OCI-LY1 (cell line): ENCODE measurements at regions not wholly inside any gene's neighbourhood (a gene's known extent, or its start where the extent isn't known, plus 50 kb on each side); places are given as distances from the start of the nearest gene placed in this dataset.

Experiments used
- H2AFZ ChIP-seq: fragments of 200-600 bp; sonication (generic), shearing (Covaris generic); 2 replicates; pipeline ENCODE4 v1.6.0; 2014; ENCODE audit warnings: antibody characterized with exemption, mild to moderate bottlenecking, low read length
- H3F3A ChIP-seq: fragments of 200-600 bp; sonication (generic), shearing (Covaris generic); 2 replicates; pipeline ENCODE4 v1.6.0; 2014; ENCODE audit warnings: mild to moderate bottlenecking, antibody characterized with exemption, low read length, moderate library complexity; ENCODE audit not compliant: insufficient read depth
- H3K27ac ChIP-seq: fragments of 200-600 bp; sonication (generic); 2 replicates; pipeline ENCODE4 v1.5.1; 2014; ENCODE audit warnings: low read length, mixed run types, mild to moderate bottlenecking, low read depth; ENCODE audit not compliant: poor library complexity, severe bottlenecking
- H3K27me3 ChIP-seq: fragments of 200-600 bp; sonication (generic); 2 replicates; pipeline ENCODE4 v1.6.0; 2014; ENCODE audit warnings: antibody characterized with exemption, mild to moderate bottlenecking, low read length, moderate library complexity; ENCODE audit not compliant: insufficient read depth
- H3K36me3 ChIP-seq: fragments of 200-600 bp; sonication (generic); 2 replicates; pipeline ENCODE4 v1.6.1; 2014; ENCODE audit warnings: mild to moderate bottlenecking, antibody characterized with exemption, low read length, moderate library complexity, mixed read lengths; ENCODE audit not compliant: insufficient read depth
- H3K4me1 ChIP-seq: fragments of 200-600 bp; sonication (generic); 2 replicates; pipeline ENCODE4 v1.5.1; 2014; ENCODE audit warnings: mild to moderate bottlenecking, low read length, moderate library complexity; ENCODE audit not compliant: insufficient read depth, severe bottlenecking
- H3K4me2 ChIP-seq: fragments of 200-600 bp; sonication (generic), shearing (Covaris generic); 2 replicates; pipeline ENCODE4 v1.6.1; 2014; ENCODE audit warnings: low read length
- H3K4me3 ChIP-seq: fragments of 200-600 bp; sonication (generic); 2 replicates; pipeline ENCODE4 v1.5.1; 2014; ENCODE audit warnings: low read length, low read depth, mild to moderate bottlenecking, mixed read lengths; ENCODE audit not compliant: poor library complexity, severe bottlenecking
- H3K79me2 ChIP-seq: fragments of 200-600 bp; shearing (Covaris generic); 2 replicates; pipeline ENCODE4 v1.6.1; 2016; ENCODE audit warnings: mixed run types, low read length, mixed read lengths; ENCODE audit not compliant: insufficient read depth
- H3K9ac ChIP-seq: fragments of 200-600 bp; sonication (generic), shearing (Covaris generic); 2 replicates; pipeline ENCODE4 v1.6.1; 2014; ENCODE audit warnings: mild to moderate bottlenecking, low read length, mixed read lengths
- H3K9me2 ChIP-seq: fragments of 200-600 bp; sonication (generic), shearing (Covaris generic); 2 replicates; pipeline ENCODE4 v1.6.1; 2014; ENCODE audit warnings: low read depth, mild to moderate bottlenecking, low read length, mixed read lengths
- H3K9me3 ChIP-seq: fragments of 200-600 bp; shearing (Covaris generic); 2 replicates; pipeline ENCODE4 v1.6.1; 2014; ENCODE audit warnings: low read length, mixed read lengths
- H4K20me1 ChIP-seq: fragments of 200-600 bp; sonication (generic), shearing (Covaris generic); 2 replicates; pipeline ENCODE4 v1.6.0; 2016; ENCODE audit warnings: mild to moderate bottlenecking, low read length; ENCODE audit not compliant: insufficient read depth
- CTCF ChIP-seq: fragments of 200-600 bp; sonication (generic), shearing (Covaris generic); IDR thresholded peaks from 2 replicates; pipeline ENCODE4 v1.5.1; 2017; ENCODE audit warnings: mild to moderate bottlenecking, antibody characterized with exemption, low read length, moderate library complexity, mixed read lengths
- EZH2 ChIP-seq: fragments of 200-600 bp; sonication (generic), shearing (Covaris generic); IDR thresholded peaks from 2 replicates; pipeline ENCODE4 v1.8.0; 2017; ENCODE audit warnings: borderline replicate concordance, mixed run types, mild to moderate bottlenecking, antibody characterized with exemption, low read length, moderate library complexity, mixed read lengths

GRCh38 chr10:124217906-124218804, 124.8 kb upstream of the CHST15 start:
- TF ChIP-seq CTCF (peak; percentile 43), EZH2 (no peak)
- H3K4me2 ChIP-seq = no peak overlapping the region
- no peaks in the 10 kb centered on the region for H4K20me1 ChIP-seq
- no peaks in the 10 kb centered on the region for H3F3A ChIP-seq
- H3K9me2 ChIP-seq = no peaks in the 10 kb centered on the region
- H3K27me3 ChIP-seq = no peaks in the 10 kb centered on the region; the same call in 1 of the 2 replicates
- H2AFZ ChIP-seq = no peak overlapping the region
- H3K27ac ChIP-seq = no peak overlapping the region
- no peak overlapping the region for H3K4me3 ChIP-seq
- no peaks in the 10 kb centered on the region for H3K79me2 ChIP-seq
- no peaks in the 10 kb centered on the region; the same call in 1 of the 2 replicates for H3K36me3 ChIP-seq
- H3K4me1 ChIP-seq = peaks cover 28% of the 10 kb centered on the region
- no peak overlapping the region for H3K9ac ChIP-seq
- H3K9me3 ChIP-seq = no peaks in the 10 kb centered on the region

- Histone ChIP-seq H3K4me2 (no peak overlapping the region), H3K27me3 (no peaks in the 10 kb centered on the region; the same call in 1 of the 2 replicates), H3K79me2 (no peaks in the 10 kb centered on the region), H3K4me3 (no peak overlapping the region), H4K20me1 (no peaks in the 10 kb centered on the region), H3K27ac (no peak overlapping the region), H3F3A (no peaks in the 10 kb centered on the region), H3K9me3 (no peaks in the 10 kb centered on the region), H3K4me1 (peaks cover 18% of the 10 kb centered on the region), H3K9ac (no peak overlapping the region), H3K9me2 (no peaks in the 10 kb centered on the region), H2AFZ (no peak overlapping the region), H3K36me3 (no peaks in the 10 kb centered on the region; the same call in 1 of the 2 replicates)
- TF ChIP-seq CTCF = no peak
- no peak for TF ChIP-seq EZH2
Measured at GRCh38 chr10:124217031-124217430, 123.6 kb upstream of the CHST15 start.

GRCh38 chr10:124214610-124215375, 121.4 kb upstream of the CHST15 start:
- no peak overlapping the region for H3K27ac ChIP-seq
- no peaks in the 10 kb centered on the region for H4K20me1 ChIP-seq
- no peaks in the 10 kb centered on the region for H3K79me2 ChIP-seq
- H3K4me3 ChIP-seq = no peak overlapping the region
- no peaks in the 10 kb centered on the region; the same call in 1 of the 2 replicates for H3K36me3 ChIP-seq
- no peak for TF ChIP-seq CTCF
- no peak for TF ChIP-seq EZH2
- no peaks in the 10 kb centered on the region; the same call in 1 of the 2 replicates for H3K9me3 ChIP-seq
- H3F3A ChIP-seq = no peaks in the 10 kb centered on the region
- no peak overlapping the region for H3K4me2 ChIP-seq
- H3K27me3 ChIP-seq = no peaks in the 10 kb centered on the region; the same call in 1 of the 2 replicates
- H2AFZ ChIP-seq = no peak overlapping the region
- H3K9ac ChIP-seq = no peak overlapping the region
- no peaks in the 10 kb centered on the region for H3K9me2 ChIP-seq
- H3K4me1 ChIP-seq = no peaks in the 10 kb centered on the region
